HEK293 (cell line): ENCODE measurements at regions not wholly inside any gene's neighbourhood (a gene's known extent, or its start where the extent isn't known, plus 50 kb on each side); places are given as distances from the start of the nearest gene placed in this dataset.

Experiments
- CTCF ChIP-seq: fragments of 450-650 bp; formaldehyde crosslinking; IDR thresholded peaks from 2 replicates; pipeline ENCODE4 v1.5.1; 2016; ENCODE audit warnings: missing biosample characterization, missing genetic modification characterization
- GLI2 ChIP-seq: fragments of 450-650 bp; formaldehyde crosslinking; IDR thresholded peaks from 2 replicates; pipeline ENCODE4; 2017; ENCODE audit warnings: missing biosample characterization, missing genetic modification characterization, low read depth, borderline replicate concordance
- HIC1 ChIP-seq: fragments of 450-650 bp; formaldehyde crosslinking; IDR thresholded peaks from 2 replicates; pipeline ENCODE4 v1.5.1; 2016; ENCODE audit warnings: missing biosample characterization, missing genetic modification characterization
- KLF17 ChIP-seq: fragments of 450-650 bp; formaldehyde crosslinking; IDR thresholded peaks from 2 replicates; pipeline ENCODE4 v1.5.1; 2016; ENCODE audit warnings: missing biosample characterization, missing genetic modification characterization
- ZBTB11 ChIP-seq: fragments of 450-650 bp; formaldehyde crosslinking; conservative IDR thresholded peaks from 2 replicates; pipeline ENCODE4 v1.5.1; 2016; ENCODE audit warnings: low read depth, missing biosample characterization, missing genetic modification characterization
- ZBTB17 ChIP-seq: fragments of 450-650 bp; formaldehyde crosslinking; IDR thresholded peaks from 2 replicates; pipeline ENCODE4 v1.5.1; 2016; ENCODE audit warnings: missing biosample characterization, missing genetic modification characterization
- ZNF292 ChIP-seq: fragments of 450-650 bp; formaldehyde crosslinking; IDR thresholded peaks from 2 replicates; pipeline ENCODE4 v1.5.1; 2016; ENCODE audit warnings: low read depth, missing biosample characterization, missing genetic modification characterization, borderline replicate concordance
- ZNF324 ChIP-seq: fragments of 450-650 bp; formaldehyde crosslinking; IDR thresholded peaks from 2 replicates; pipeline ENCODE4 v1.5.1; 2016; ENCODE audit warnings: missing biosample characterization, missing genetic modification characterization
- ZNF777 ChIP-seq: fragments of 450-650 bp; formaldehyde crosslinking; IDR thresholded peaks from 2 replicates; pipeline ENCODE4 v1.5.1; 2017; ENCODE audit warnings: missing biosample characterization, missing genetic modification characterization, borderline replicate concordance
- ZNF785 ChIP-seq: fragments of 450-650 bp; formaldehyde crosslinking; IDR thresholded peaks from 2 replicates; pipeline ENCODE4 v1.5.1; 2016; ENCODE audit warnings: missing biosample characterization, missing genetic modification characterization

GRCh38 chr15:85289677-85290365 is 90.6 kb upstream of the AKAP13 start:
- TF ChIP-seq CTCF (tag by site-specific recombination) (peak; percentile 40; the same call in 1 of the 2 replicates), GLI2 (no peak), KLF17 (no peak), ZBTB11 (tag by site-specific recombination) (no peak), ZNF292 (no peak), ZBTB17 (tag by site-specific recombination) (no peak), ZNF785 (no peak), ZNF324 (tag by site-specific recombination) (no peak), HIC1 (tag by site-specific recombination) (no peak), ZNF777 (tag by site-specific recombination) (no peak)
